Suprapubic skin (tissue), 3 donors: ENCODE measurements at regions not wholly inside any gene's neighbourhood (a gene's known extent, or its start where the extent isn't known, plus 50 kb on each side); places are given as distances from the start of the nearest gene placed in this dataset.

Experiments
- CTCF ChIP-seq, 2 donors: fragments of 200-600 bp in 1 of 2; fragments of 450-650 bp in 1 of 2; sonication (generic) in 1 of 2; IDR thresholded peaks; one replicate each; pipeline ENCODE4 v1.5.1; 2016 to 2019; ENCODE audit warnings: antibody characterized with exemption in 2 of 2, mild to moderate bottlenecking in 1 of 2, moderate library complexity in 1 of 2
- EP300 ChIP-seq: sonication (generic); formaldehyde crosslinking; IDR thresholded peaks from one replicate; pipeline ENCODE4 v1.6.1; 2017; ENCODE audit warnings: antibody characterized with exemption

GRCh38 chr9:17894501-17895160, 315.8 kb downstream of the SH3GL2 start:
- TF ChIP-seq CTCF (IDR thresholded peaks at IDR 0.05) (no peak), EP300 (no peak)
